ENCODE measurements at regions not wholly inside any gene's neighbourhood (a gene's known extent, or its start where the extent isn't known, plus 50 kb on each side); places are given as distances from the start of the nearest gene placed in this dataset.

DNA sequence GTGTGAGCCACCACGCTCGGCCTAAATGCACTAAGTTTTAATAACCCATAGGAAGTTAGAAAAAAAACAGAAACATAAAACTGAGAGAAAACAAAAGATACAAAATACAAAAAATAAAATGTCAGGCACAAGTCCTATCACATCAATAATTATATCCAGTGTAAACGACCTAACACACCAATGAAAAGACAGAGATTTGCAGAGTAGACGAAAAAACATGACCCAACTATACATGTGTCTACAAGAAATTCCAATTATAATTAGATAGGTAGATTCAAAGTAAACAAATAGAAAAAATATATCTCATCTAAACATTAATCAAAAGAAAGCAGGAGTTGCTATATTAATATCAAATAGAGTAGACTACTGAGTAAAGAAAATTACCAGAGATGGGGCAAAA, 69.4 kb upstream of the NUDT4 start:
- Histone ChIP-seq H3K4me2 (no peak overlapping the region), H4K20me1 (no peaks in the 10 kb centered on the region), H3K9ac (no peak overlapping the region), H3K36me3 (no peaks in the 10 kb centered on the region), H3K4me1 (no peaks in the 10 kb centered on the region), H3K9me3 (replicated peaks in 1 of 11) (peaks cover 9 to 31% (median 20%) of the 10 kb centered on the region in 11 experiments; a peak in 20 of 22 replicates), H3K4me3 (no peak overlapping the region), H3K27ac (no peak overlapping the region), H3K27me3 (no peaks in the 10 kb centered on the region)
- no peak for TF ChIP-seq Cebpa-rat (IDR thresholded peaks at IDR 0.05)

DNA sequence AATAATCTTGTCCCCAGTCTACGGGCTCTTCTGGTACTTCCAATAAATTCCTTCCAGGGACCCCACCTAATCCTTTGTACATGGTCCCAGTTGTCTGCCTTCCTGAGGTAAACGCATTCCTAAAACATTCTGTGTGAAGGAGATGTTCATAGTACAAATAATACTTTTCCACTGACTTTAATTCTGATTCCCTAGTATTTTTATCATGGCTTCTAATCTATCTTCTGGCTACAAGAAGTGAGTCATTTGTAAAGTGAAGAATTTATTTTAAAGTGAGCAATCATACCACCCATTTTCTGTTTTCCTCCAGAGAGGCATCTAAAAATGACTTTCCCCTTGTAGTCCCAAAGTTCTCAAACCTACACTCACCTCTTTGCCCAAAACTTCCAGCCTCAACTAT, 65.9 kb upstream of the NUDT4 start:
- Histone ChIP-seq H3K27me3 (no peaks in the 10 kb centered on the region), H3K27ac (no peak overlapping the region), H3K36me3 (no peaks in the 10 kb centered on the region), H3K9me3 (replicated peaks in 1 of 11) (peaks cover 0 to 9% (median under 1%) of the 10 kb centered on the region in 11 experiments; a peak in 9 of 22 replicates), H3K4me2 (no peak overlapping the region), H3K4me3 (no peak overlapping the region), H3K4me1 (no peaks in the 10 kb centered on the region), H4K20me1 (no peaks in the 10 kb centered on the region), H3K9ac (no peak overlapping the region)
- no peak for TF ChIP-seq Cebpa-rat (IDR thresholded peaks at IDR 0.05)

DNA sequence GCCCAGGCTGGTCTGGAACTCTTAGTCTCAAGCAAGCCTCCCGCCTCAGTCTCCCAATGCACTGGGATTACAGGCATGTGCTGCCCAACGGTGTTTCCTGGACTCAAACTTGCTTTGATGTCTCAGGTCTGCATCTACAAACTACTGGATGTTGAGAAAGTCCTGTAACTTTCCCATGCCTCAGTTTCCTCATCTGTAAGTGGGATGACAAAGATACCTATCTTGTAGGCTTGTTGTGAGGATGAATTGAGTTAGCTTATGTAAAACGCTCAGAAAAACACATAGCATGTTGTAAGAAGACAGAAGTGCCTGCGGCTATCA, 63.6 kb upstream of the NUDT4 start:
- Histone ChIP-seq H3K9ac (no peak overlapping the region), H3K9me3 (replicated peaks in 1 of 11) (0 out of 22 replicates have a peak, but pooled peaks cover 0 to 3% (median 0%) of the 10 kb centered on the region in 11 experiments), H3K27ac (no peak overlapping the region), H4K20me1 (no peaks in the 10 kb centered on the region), H3K36me3 (no peaks in the 10 kb centered on the region), H3K27me3 (no peaks in the 10 kb centered on the region), H3K4me3 (no peak overlapping the region), H3K4me1 (no peaks in the 10 kb centered on the region), H3K4me2 (no peak overlapping the region)
- no peak for TF ChIP-seq Cebpa-rat (IDR thresholded peaks at IDR 0.05)

DNA sequence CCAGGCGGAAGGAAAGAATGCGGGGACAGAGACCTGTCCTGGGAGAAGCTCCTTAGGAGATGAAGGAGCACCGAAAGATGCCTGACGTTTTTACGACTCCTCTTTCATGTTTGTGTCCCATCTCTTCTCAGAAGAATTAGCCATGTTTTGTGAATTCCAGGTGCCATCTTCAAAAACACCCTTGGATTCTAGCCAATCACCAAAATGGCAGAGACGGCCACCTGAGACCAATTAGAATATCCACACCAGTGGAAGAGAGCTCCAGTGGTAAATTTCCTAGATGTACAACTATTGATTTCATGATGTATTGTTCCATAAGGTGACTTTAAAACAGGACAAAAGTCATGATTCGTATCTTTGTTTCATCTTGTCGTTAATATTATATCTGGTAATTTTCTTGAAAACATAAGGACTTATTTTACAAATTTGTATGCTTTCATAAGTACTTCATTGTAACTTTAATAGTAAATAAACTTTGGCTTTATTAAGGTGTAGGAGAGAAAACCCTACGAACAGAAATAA, 62.3 kb upstream of the NUDT4 start:
- Histone ChIP-seq H3K9me3 (replicated peaks in 1 of 11) (0 out of 22 replicates have a peak, but pooled peaks cover 0 to 3% (median 0%) of the 10 kb centered on the region in 11 experiments), H3K4me2 (no peak overlapping the region), H3K27ac (no peak overlapping the region), H4K20me1 (no peaks in the 10 kb centered on the region), H3K4me1 (no peaks in the 10 kb centered on the region), H3K36me3 (no peaks in the 10 kb centered on the region), H3K9ac (no peak overlapping the region), H3K4me3 (no peak overlapping the region), H3K27me3 (no peaks in the 10 kb centered on the region)
- TF ChIP-seq Cebpa-rat (IDR thresholded peaks at IDR 0.05), result no peak

DNA sequence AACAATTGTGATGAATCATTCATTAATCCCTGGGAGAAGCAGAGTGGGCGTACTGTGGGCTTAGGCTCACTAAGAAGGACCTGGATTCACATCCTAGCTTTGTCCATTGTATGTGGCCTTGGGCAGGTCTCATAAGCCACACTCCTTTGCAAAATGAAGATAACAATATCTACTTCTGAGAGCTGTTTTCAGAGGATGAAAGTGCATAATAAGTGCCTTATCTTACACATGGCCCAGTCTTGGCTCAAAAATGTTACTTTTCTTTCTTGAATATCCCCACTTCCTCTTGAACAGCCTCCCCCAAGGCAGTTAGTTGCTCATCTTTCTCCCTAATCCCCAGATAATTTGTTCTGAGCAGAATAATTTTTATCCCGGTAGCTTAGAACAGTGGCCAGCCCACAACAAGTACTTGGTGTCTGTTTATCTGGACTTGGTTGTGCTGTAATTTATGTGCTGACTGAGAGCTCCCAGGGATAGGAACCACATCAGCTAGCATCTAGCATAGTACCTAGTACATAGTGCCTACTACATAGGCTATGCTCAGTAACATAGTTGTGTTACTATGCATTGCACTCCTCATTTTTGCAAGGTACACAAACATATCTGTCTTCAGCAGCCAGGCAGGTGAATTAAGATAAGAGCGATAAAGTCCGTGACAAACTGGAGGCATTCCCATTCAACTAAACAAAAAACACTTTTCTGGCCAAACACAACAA, 61.7 kb upstream of the NUDT4 start:
- no peak for TF ChIP-seq Cebpa-rat (IDR thresholded peaks at IDR 0.05)

DNA sequence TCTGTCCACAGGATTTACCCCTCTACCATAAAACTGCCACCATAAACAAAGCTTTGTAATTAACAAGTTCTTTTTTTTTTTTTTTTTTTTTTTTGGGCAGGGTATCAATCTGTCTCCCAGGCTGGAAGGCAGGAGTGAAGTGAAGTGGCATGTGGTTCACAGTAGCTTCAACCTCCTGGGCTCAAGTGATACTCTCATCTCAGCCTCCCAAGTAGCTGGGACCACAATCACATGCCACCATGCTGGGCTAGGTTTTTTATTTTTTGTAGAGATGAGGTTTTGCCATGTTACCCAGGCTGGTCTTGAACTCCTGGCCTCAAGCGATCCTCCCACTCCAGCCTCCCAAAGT, 61.1 kb upstream of the NUDT4 start:
- no peaks in the 10 kb centered on the region for H3K27me3 ChIP-seq
- no peak overlapping the region for H3K4me3 ChIP-seq
- no peak for TF ChIP-seq Cebpa-rat (IDR thresholded peaks at IDR 0.05)
- no peaks in the 10 kb centered on the region for H3K36me3 ChIP-seq
- no peak overlapping the region for H3K4me2 ChIP-seq
- 0 out of 22 replicates have a peak, but pooled peaks cover 0 to 3% (median 0%) of the 10 kb centered on the region in 11 experiments for H3K9me3 ChIP-seq (replicated peaks in 1 of 11)
- H3K27ac ChIP-seq, result no peak overlapping the region
- H4K20me1 ChIP-seq, result no peaks in the 10 kb centered on the region
- H3K9ac ChIP-seq, result no peak overlapping the region
- no peaks in the 10 kb centered on the region for H3K4me1 ChIP-seq

More for the DNA sequence above, 61.7 kb upstream of the NUDT4 start:
- no peak overlapping the region for H3K27ac ChIP-seq
- H3K4me1 ChIP-seq, result no peaks in the 10 kb centered on the region
- no peaks in the 10 kb centered on the region for H3K27me3 ChIP-seq
- H3K4me2 ChIP-seq, result no peak overlapping the region
- 0 out of 22 replicates have a peak, but pooled peaks cover 0 to 3% (median 0%) of the 10 kb centered on the region in 11 experiments for H3K9me3 ChIP-seq (replicated peaks in 1 of 11)
- no peaks in the 10 kb centered on the region for H3K36me3 ChIP-seq
- no peak overlapping the region for H3K9ac ChIP-seq
- no peaks in the 10 kb centered on the region for H4K20me1 ChIP-seq
- no peak overlapping the region for H3K4me3 ChIP-seq

DNA sequence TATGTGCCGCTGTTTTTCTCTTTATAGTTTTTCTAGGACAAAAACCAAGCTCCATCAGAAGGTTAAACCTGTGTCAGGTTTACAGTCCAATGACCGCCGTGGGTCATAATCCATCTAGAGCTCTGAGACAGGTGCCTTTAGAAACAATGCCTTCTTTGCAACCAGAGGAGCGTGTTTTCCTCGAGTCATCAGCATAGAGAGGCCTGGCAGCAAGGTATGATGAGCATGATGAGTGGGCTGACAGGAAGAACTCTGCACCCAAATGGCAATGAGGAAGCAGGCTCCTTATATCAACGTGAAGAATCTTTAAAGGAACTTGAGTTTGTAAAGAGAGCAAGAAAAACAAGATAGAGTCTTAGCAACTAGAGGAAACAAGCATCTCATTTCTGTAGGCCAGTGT, 60.5 kb upstream of the NUDT4 start:
- Histone ChIP-seq H4K20me1 (no peaks in the 10 kb centered on the region), H3K27ac (no peak overlapping the region), H3K9me3 (replicated peaks in 1 of 11) (0 out of 22 replicates have a peak, but pooled peaks cover 0 to 3% (median 0%) of the 10 kb centered on the region in 11 experiments), H3K4me1 (no peaks in the 10 kb centered on the region), H3K4me2 (no peak overlapping the region), H3K9ac (no peak overlapping the region), H3K36me3 (no peaks in the 10 kb centered on the region), H3K27me3 (no peaks in the 10 kb centered on the region), H3K4me3 (no peak overlapping the region)
- TF ChIP-seq Cebpa-rat (IDR thresholded peaks at IDR 0.05), result no peak

DNA sequence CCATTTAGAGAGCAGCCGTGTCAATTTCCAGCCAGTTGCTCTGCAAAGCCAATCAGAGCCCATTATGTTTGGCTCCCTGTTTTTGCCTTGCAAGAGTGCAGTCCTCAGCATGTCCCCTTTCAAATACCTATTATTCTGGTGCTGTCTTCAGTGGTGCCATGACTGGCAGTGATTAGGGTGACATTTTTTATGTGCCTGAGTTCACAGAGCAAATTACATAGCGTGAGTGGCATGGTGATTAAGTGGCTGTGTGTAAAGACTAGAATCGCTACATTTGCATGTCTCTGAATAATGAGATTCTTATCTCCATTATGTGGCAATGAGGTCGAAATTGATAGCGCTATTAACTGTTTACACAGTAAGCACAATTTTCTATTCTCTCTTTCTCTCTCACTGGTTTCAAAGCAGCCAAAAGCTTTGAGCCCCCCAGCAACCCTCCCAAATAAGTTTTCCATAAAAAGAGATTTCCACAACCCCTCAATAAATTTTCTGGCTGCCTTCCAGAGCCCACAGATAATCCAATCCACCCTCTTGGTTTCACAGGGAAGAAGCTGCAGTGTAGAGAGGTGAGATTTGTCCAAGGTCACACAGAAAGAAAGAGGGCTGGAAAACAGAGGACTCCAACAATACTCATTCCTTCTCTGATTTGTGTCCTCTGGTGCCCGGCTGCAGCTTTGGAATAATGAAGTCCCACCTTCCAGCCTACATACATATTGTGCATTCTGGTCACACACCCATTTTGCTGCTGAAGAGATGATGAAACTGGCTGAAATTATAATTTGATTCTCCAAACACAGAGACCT, 58.8 kb upstream of the NUDT4 start:
- H4K20me1 ChIP-seq, result no peaks in the 10 kb centered on the region
- TF ChIP-seq Cebpa-rat (IDR thresholded peaks at IDR 0.05), result no peak
- no peak overlapping the region for H3K4me2 ChIP-seq
- no peaks in the 10 kb centered on the region for H3K36me3 ChIP-seq
- no peak overlapping the region for H3K9ac ChIP-seq
- 0 out of 22 replicates have a peak, but pooled peaks cover 0 to 3% (median 0%) of the 10 kb centered on the region in 11 experiments for H3K9me3 ChIP-seq (replicated peaks in 1 of 11)
- no peak overlapping the region for H3K4me3 ChIP-seq
- H3K27ac ChIP-seq, result no peak overlapping the region
- no peaks in the 10 kb centered on the region for H3K27me3 ChIP-seq
- no peaks in the 10 kb centered on the region for H3K4me1 ChIP-seq

DNA sequence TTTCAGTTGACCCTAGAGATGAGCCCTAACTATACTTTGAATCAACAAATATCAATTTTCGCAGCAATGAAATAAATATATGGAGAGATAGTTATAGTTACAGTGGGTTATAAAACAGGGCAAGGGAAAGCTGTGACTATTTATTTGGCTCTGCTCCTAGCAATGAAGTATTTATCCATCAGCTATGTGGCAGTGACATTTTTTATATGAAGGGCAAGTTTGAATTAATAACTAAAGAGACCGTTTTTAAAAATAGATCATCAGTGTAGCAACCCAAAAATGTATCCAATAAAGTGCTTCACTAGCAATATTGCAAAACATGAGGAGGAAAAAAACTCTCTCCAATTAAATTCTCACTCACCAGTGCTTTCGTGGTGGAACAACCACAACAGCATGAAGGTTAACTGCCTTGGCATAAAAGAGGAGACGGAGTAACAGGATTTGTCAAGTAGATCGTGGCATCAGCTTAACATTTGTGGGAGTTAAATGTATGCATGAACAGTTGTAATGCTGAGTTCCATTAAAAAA, 58.1 kb upstream of the NUDT4 start:
- H4K20me1 ChIP-seq, result no peaks in the 10 kb centered on the region
- H3K4me2 ChIP-seq, result no peak overlapping the region
- no peak overlapping the region for H3K9ac ChIP-seq
- H3K9me3 ChIP-seq (replicated peaks in 1 of 11), result 0 out of 22 replicates have a peak, but pooled peaks cover 0 to under 1% (median 0%) of the 10 kb centered on the region in 11 experiments
- no peaks in the 10 kb centered on the region for H3K27me3 ChIP-seq
- H3K4me3 ChIP-seq, result no peak overlapping the region
- no peak for TF ChIP-seq Cebpa-rat (IDR thresholded peaks at IDR 0.05)
- no peaks in the 10 kb centered on the region for H3K4me1 ChIP-seq
- H3K27ac ChIP-seq, result no peak overlapping the region
- H3K36me3 ChIP-seq, result no peaks in the 10 kb centered on the region
